Stimulated activated CD4-positive, alpha-beta T cell treated with anti-CD3 and anti-CD28 coated beads, TNF-alpha, amount 100 ng/mL, for 4 hours (primary cell): ENCODE measurements at regions not wholly inside any gene's neighbourhood (a gene's known extent, or its start where the extent isn't known, plus 50 kb on each side); places are given as distances from the start of the nearest gene placed in this dataset.

Source experiments
- DNase-seq, 3 experiments: peaks; one replicate each; pipeline ENCODE4 v3.0.0-alpha.2; 2020; ENCODE audit warnings: low read depth in 3 of 3

GRCh38 chr4:129415004-129415403, 319.1 kb downstream of the C4orf33 start:
- no peak for DNase-seq

DNA sequence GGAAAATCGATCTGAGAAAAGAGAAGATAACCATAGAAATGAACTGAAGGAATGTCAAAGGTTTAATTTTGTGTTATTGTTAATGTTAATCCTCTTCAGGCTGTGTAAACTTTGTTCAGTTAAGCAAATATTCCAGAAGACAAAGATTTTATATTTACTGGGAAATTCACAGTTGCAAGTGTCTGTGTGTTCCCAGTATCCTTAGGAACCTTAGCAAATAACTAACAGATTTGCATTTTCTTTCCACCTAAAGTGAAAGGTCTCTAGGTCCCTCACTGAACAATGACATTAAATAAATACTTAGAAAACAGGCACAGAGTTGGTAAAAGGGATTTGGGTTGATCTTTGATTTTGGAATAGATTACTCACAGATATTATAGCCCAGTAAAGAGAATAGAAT, 324.7 kb downstream of the C4orf33 start:
- DNase-seq: no peak

DNA sequence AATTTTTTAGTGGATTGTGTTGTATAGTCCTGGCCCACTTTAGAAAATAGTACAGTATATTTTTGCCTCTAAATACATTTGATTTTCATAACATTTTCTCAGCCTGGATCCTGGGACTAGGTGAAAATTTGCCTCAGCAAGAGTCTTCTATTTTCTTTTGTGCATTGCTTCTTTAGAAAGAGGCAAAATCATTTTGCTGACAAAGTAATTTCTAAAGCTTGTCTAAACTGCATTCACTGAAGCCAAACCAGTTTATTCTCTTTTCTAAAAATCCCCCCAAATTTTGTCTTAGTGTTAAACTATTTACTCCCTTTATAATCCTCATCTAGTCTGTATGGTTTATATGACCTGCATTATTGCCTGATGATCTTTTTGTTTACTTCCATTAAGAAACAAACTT, 326.3 kb downstream of the C4orf33 start:
- DNase-seq: no peak

DNA sequence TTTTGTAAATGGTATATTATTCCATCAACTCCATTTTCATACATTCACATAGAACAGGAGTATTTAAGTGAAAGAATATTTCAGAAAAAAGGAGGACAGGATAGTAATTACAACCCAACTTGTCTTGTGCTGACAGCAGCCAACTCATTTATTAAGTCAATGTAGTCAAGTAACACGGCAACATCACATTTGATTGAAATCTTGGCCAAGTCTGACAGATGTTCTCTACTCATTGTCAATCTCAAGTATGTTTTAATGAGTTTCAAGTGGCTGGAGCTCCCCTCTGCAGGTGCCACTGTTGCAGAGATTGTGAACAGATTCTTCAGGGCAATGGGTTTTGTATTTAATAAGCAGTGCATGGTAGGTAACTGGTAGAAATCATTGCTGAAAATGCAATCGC, 332.5 kb downstream of the C4orf33 start:
- DNase-seq: no peak

DNA sequence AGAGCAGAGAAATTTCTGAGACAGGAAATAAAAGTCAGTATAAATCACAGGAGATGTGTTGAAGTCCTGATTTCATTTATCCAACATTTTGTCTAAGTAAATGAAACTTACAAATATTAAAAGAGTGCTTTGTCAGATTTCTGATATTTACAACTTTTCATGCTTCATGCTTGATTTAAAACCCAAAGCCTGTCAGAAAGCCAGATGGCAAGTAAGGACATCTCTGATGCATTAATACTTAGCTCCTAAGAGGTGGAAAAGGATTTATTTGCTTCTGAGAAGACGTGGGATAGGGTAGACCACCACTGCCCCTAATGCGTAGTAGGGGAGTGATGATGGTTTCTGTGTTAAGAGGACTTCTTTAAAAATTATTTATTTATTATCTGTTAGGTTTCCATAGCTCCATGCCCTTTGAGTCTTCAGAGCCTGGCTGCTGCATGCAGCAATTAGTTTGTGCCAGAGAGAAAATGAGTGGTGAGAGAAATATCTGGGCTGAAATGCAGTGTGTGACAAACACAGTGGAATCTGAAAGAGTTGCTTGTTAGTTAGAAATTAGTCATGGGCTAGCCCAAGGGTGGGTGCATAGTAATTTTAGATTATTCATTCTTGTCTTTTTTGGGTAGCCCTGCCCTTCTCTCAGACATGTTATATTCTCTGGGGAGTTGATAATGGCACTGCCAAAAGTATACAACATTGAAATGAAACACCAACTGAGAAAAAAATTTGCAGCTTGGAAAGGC, 333.8 kb downstream of the C4orf33 start:
- DNase-seq: no peak

GRCh38 chr4:129437347-129437746, 341.4 kb downstream of the C4orf33 start:
- DNase-seq: no peak

GRCh38 chr4:129438456-129438981, 342.6 kb downstream of the C4orf33 start:
- DNase-seq: no peak

GRCh38 chr4:129446074-129446473, 350.1 kb downstream of the C4orf33 start:
- DNase-seq: no peak

GRCh38 chr4:129453524-129454200, 357.7 kb downstream of the C4orf33 start:
- DNase-seq: no peak

- no peak for DNase-seq
Observed at GRCh38 chr4:129455482-129455881, 359.5 kb downstream of the C4orf33 start.

GRCh38 chr4:129468624-129469023, 372.7 kb downstream of the C4orf33 start:
- no peak for DNase-seq

DNA sequence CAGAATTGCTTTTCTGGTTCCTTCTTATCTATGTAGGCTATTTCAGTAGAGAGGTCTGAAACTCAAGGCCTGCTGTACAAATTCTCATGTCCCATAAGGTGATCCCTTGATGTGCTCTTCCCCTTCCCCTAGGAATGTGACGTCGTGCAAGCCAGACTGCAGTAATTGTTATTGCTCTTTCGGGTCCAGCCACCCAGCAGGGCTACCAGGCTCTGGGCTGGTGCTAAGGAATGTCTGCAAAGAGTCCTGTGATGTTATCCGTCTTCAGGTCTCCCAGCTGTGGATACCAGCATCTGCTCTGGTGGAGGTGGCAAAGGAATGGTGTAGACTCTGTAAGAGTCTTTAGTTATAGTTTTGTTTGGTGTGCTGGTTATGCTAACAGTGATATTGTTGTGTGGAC, 378.7 kb downstream of the C4orf33 start:
- DNase-seq: no peak

- no peak for DNase-seq
Observed at GRCh38 chr4:129481107-129481506, 385.2 kb downstream of the C4orf33 start.

DNA sequence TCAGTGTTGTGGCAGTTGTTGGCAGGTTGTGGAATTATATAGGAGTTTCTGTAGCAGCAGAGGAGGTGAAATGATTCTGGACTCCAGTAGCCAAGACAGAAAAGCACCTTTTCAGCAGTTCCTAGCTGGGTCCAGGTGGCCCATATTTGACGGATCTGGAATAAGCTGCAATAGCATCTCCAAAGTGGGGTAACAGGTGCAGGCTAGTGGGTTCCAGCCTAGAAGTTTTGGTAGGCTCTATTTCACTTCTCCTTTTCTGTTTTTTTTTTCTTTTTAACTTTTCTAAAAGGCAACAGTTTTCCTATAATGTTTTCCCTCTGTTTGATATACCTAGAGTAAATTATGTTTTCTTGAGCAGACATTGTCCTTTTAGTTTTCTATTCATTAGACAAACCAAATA, 392.5 kb downstream of the C4orf33 start:
- no peak for DNase-seq

DNA sequence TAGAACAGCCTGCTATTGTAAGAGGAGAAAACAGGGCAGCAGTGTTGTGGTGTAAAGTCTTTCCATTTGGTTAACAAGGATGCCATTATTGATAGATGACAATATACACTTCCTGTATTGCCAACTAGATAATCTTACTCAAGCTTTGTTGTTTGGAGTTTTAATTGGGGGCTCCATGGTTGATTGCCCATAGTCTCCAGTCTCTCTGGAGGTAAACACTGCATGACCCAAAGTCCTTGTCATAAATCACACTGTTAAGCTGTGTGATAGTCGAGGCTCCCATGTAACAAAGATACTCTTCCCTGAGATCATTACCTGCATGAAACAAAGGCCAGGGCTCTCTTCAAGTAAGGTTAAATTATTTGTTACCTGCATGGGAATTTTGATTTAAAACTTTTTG, 394.6 kb downstream of the C4orf33 start:
- DNase-seq: no peak

- no peak for DNase-seq
Observed at GRCh38 chr4:129498626-129499025, 402.7 kb downstream of the C4orf33 start.

- DNase-seq: no peak
Observed at GRCh38 chr4:129514852-129515251, 418.9 kb downstream of the C4orf33 start.

DNA sequence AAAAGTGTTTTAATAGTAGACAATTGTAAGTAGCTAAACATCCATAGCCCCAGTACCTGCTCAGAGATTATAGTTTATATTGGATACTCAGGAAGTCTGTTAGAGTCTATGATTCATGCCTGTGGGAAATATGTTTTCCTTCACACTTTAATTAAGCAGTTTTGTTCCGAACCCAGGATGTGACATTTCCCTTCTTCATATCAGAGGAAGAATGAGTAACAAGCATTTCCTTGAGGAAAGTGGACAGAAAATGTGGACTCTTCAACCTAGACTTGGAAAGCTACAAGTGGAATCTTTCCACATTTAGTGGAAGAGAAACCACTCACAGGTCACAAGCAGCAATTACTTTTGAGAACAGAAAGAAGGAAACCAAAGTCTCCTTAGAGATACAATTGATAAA, 419.4 kb downstream of the C4orf33 start:
- no peak for DNase-seq

DNA sequence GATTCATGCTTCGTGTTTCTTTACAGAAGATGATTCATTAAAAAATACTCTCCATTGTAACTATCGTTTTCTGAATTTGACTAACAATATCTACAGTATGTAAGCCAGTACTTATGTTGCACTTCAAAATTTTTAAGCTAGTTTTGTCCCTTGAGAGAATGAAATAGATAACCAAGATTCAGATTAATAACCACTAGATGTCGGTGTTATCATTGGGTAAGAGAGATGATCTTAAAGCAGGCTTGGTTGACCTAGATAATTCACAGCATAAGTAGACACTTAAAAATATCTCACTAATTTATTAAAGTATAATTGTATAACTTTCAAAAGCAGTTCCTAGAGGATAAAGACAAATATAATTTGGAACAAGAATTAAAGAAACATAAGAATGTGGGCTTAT, 430.9 kb downstream of the C4orf33 start:
- no peak for DNase-seq

DNA sequence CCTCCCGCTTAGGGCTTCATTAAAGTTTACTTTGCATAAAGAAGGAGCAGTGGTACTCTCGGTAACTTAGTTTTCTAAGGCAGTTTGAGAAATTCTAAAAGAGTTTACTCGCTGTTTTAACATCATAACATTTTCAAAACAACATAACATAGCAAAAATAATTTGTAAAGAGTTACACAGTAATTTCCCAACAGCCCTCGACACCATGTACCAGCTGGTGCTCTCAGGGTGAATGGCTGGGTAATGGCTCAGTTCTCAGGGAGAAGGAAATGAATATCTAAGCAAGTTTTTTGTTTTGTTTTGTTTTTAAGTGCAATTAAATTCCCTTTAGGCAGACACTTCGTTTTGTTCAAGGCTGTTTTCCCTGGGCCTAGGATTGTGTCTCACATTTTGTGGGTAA, 435.3 kb downstream of the C4orf33 start:
- DNase-seq: no peak

DNA sequence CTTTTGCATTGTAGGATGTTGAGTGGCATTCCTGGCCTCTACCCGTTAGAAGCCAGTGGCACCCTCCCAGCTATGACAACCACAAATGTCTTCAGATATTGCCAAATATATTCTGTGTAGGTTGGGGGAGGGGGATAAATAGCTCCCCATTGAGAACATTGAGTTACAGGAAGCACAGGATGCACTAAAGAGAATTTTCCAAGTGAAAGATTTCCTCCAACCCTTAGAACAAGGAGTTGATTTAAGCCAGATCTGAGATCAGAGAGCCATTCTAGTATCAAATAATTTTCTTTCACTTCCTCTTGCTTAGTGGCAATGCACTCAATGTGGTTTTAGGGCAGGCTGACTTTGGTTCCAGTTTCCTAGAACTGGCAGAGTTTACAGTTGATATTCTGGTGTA, 436.6 kb downstream of the C4orf33 start:
- no peak for DNase-seq

- DNase-seq: no peak
Observed at GRCh38 chr4:129543299-129543698, 447.3 kb downstream of the C4orf33 start.

GRCh38 chr4:129545599-129546278, 449.8 kb downstream of the C4orf33 start:
- DNase-seq: no peak
